OCI-LY3 (cell line): ENCODE measurements at regions not wholly inside any gene's neighbourhood (a gene's known extent, or its start where the extent isn't known, plus 50 kb on each side); places are given as distances from the start of the nearest gene placed in this dataset.

Source experiments
- H2AFZ ChIP-seq: fragments of 200-600, 300-600 bp; shearing (Covaris generic); 2 replicates; pipeline ENCODE4 v1.6.0; 2014; ENCODE audit warnings: antibody characterized with exemption, low read depth, low read length
- H3K27ac ChIP-seq: fragments of 200-600, 300-600 bp; sonication (generic); 2 replicates; pipeline ENCODE4 v1.5.1; 2014; ENCODE audit warnings: mild to moderate bottlenecking, low read length, moderate library complexity, mixed read lengths
- H3K27me3 ChIP-seq: fragments of 200-600, 300-600 bp; sonication (generic); 2 replicates; pipeline ENCODE4 v1.6.1; 2014; ENCODE audit warnings: low read depth, low read length, mixed read lengths
- H3K36me3 ChIP-seq: fragments of 200-600, 300-600 bp; sonication (generic); replicated peaks from 2 replicates; pipeline ENCODE3; 2014; ENCODE audit warnings: low read depth, low read length, mixed read lengths
- H3K4me1 ChIP-seq: fragments of 300-600, 200-600 bp; sonication (generic); 2 replicates; pipeline ENCODE4 v1.6.1; 2014; ENCODE audit warnings: low read length, mixed read lengths
- H3K4me2 ChIP-seq: fragments of 200-600, 300-600 bp; sonication (generic); 2 replicates; pipeline ENCODE4 v1.6.1; 2014; ENCODE audit warnings: low read length, mixed read lengths
- H3K4me3 ChIP-seq: fragments of 300-600, 200-600 bp; sonication (generic); 2 replicates; pipeline ENCODE4 v1.5.1; 2014; ENCODE audit warnings: antibody characterized with exemption, mild to moderate bottlenecking, low read length, moderate library complexity
- H3K79me2 ChIP-seq: fragments of 300-600, 200-600 bp; shearing (Covaris generic); 2 replicates; pipeline ENCODE4 v1.6.1; 2014; ENCODE audit warnings: mild to moderate bottlenecking, low read length, mixed read lengths
- H3K9ac ChIP-seq: fragments of 300-600, 200-600 bp; shearing (Covaris generic); 2 replicates; pipeline ENCODE4 v1.6.0; 2014; ENCODE audit warnings: mild to moderate bottlenecking, low read length, moderate library complexity
- H3K9me3 ChIP-seq: fragments of 200-600, 300-600 bp; shearing (Covaris generic); 2 replicates; pipeline ENCODE4 v1.6.1; 2014; ENCODE audit warnings: low read length, mixed read lengths; ENCODE audit not compliant: insufficient read depth
- H4K20me1 ChIP-seq: fragments of 200-600, 300-600 bp; sonication (generic); 2 replicates; pipeline ENCODE4 v1.6.1; 2016; ENCODE audit warnings: low read length, mixed read lengths; ENCODE audit not compliant: insufficient read depth
- EZH2phosphoT487 ChIP-seq: fragments of 200-600 bp; shearing (Covaris generic); IDR thresholded peaks from 2 replicates; pipeline ENCODE4 v1.6.1; 2018; ENCODE audit warnings: antibody characterized with exemption, mixed run types, low read depth
- TF ChIP-seq, protein P1 (sequence below): fragments of 200-600, 300-600 bp; sonication (generic); IDR thresholded peaks from 2 replicates; pipeline ENCODE4 v1.5.1; 2014; ENCODE audit warnings: antibody characterized with exemption, low read length, low read depth

- no peak for TF ChIP-seq EZH2phosphoT487
- TF ChIP-seq, protein P1, sequence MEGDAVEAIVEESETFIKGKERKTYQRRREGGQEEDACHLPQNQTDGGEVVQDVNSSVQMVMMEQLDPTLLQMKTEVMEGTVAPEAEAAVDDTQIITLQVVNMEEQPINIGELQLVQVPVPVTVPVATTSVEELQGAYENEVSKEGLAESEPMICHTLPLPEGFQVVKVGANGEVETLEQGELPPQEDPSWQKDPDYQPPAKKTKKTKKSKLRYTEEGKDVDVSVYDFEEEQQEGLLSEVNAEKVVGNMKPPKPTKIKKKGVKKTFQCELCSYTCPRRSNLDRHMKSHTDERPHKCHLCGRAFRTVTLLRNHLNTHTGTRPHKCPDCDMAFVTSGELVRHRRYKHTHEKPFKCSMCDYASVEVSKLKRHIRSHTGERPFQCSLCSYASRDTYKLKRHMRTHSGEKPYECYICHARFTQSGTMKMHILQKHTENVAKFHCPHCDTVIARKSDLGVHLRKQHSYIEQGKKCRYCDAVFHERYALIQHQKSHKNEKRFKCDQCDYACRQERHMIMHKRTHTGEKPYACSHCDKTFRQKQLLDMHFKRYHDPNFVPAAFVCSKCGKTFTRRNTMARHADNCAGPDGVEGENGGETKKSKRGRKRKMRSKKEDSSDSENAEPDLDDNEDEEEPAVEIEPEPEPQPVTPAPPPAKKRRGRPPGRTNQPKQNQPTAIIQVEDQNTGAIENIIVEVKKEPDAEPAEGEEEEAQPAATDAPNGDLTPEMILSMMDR: no peak
- H3K36me3 ChIP-seq: no peaks in the 10 kb centered on the region
- no peak overlapping the region for H2AFZ ChIP-seq
- no peak overlapping the region for H3K4me3 ChIP-seq
- no peaks in the 10 kb centered on the region for H4K20me1 ChIP-seq
- H3K27ac ChIP-seq: no peak overlapping the region
- H3K4me2 ChIP-seq: peak overlapping the region; percentile 22
- no peak overlapping the region for H3K9ac ChIP-seq
- peaks cover 13% of the 10 kb centered on the region for H3K4me1 ChIP-seq
- no peaks in the 10 kb centered on the region for H3K79me2 ChIP-seq
- H3K9me3 ChIP-seq: no peaks in the 10 kb centered on the region
- H3K27me3 ChIP-seq: no peaks in the 10 kb centered on the region
Observed at GRCh38 chr18:60664736-60665135, 292.2 kb upstream of the MC4R start.

DNA sequence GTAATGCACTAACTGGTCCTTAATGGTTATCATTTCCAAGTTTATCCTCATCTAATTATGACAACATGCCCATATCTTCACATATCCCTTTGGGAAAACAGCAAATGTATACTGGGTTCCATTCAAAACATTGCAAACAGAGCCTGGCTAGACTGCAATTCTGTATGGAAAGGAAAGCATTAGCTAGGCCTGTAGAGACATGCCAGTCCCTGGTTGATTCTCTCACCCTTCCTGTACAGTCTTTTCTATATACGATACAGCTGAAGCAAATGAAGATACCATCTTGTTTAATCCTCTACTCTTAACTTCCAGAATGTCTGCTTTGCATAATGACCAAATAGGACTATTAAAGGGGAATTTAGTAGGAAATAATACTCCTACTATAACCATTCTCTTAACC lies 294.4 kb upstream of the MC4R start:
- Histone ChIP-seq H3K27ac (no peak overlapping the region), H4K20me1 (no peaks in the 10 kb centered on the region), H3K79me2 (no peaks in the 10 kb centered on the region), H3K9ac (no peak overlapping the region), H3K9me3 (no peaks in the 10 kb centered on the region), H2AFZ (no peak overlapping the region), H3K36me3 (no peaks in the 10 kb centered on the region), H3K27me3 (no peaks in the 10 kb centered on the region), H3K4me3 (no peak overlapping the region), H3K4me2 (no peak overlapping the region), H3K4me1 (peaks cover 13% of the 10 kb centered on the region)
- TF ChIP-seq, protein P1: no peak
- TF ChIP-seq EZH2phosphoT487: no peak

- Histone ChIP-seq H3K36me3 (no peaks in the 10 kb centered on the region), H3K4me3 (no peak overlapping the region), H3K9ac (no peak overlapping the region), H3K27ac (no peak overlapping the region), H3K9me3 (no peaks in the 10 kb centered on the region), H3K27me3 (no peaks in the 10 kb centered on the region), H4K20me1 (no peaks in the 10 kb centered on the region), H3K79me2 (no peaks in the 10 kb centered on the region), H3K4me1 (peaks cover 13% of the 10 kb centered on the region), H2AFZ (no peak overlapping the region), H3K4me2 (no peak overlapping the region)
- no peak for TF ChIP-seq EZH2phosphoT487
- TF ChIP-seq, protein P1: peak; percentile 81
Observed at GRCh38 chr18:60668583-60668982, 296.0 kb upstream of the MC4R start.

DNA sequence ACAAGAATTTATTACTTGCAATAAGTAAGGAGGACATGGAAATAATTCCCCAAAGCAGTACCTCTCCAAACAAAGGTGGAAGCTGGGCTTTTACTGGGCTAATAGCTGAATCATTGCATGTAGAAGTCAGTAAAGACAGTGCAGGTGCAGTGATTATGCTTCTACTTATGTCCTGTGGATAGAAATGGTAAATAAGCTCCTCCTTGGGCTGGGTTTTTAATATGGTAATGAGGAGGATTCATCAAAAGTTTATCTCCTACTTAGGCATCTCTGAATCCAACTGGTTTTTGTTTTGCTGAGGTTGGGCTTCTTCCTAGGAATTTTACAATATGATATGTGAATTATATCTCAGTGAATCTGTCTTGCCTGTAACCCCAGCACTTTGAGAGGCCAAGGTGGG lies 297.4 kb upstream of the MC4R start:
- H3K27ac ChIP-seq: no peak overlapping the region
- TF ChIP-seq, protein P1: no peak
- TF ChIP-seq EZH2phosphoT487: no peak
- H3K9ac ChIP-seq: no peak overlapping the region
- no peak overlapping the region for H2AFZ ChIP-seq
- H3K9me3 ChIP-seq: no peaks in the 10 kb centered on the region
- no peaks in the 10 kb centered on the region for H3K79me2 ChIP-seq
- H3K36me3 ChIP-seq: no peaks in the 10 kb centered on the region
- no peaks in the 10 kb centered on the region for H3K27me3 ChIP-seq
- no peak overlapping the region for H3K4me3 ChIP-seq
- H3K4me2 ChIP-seq: no peak overlapping the region
- H3K4me1 ChIP-seq: peaks cover 5% of the 10 kb centered on the region
- H4K20me1 ChIP-seq: no peaks in the 10 kb centered on the region
